ENCODE measurements at regions not wholly inside any gene's neighbourhood (a gene's known extent, or its start where the extent isn't known, plus 50 kb on each side); places are given as distances from the start of the nearest gene placed in this dataset.

- no peak for TF ChIP-seq CTCF (IDR thresholded peaks at IDR 0.05)
- TF ChIP-seq POLR2A (IDR thresholded peaks at IDR 0.05), result no peak
Measured at GRCh38 chr4:19159874-19160273, 1091.8 kb upstream of the SLIT2 start.

Data from testis (tissue), 2 donors.